ENCODE measurements at regions not wholly inside any gene's neighbourhood (a gene's known extent, or its start where the extent isn't known, plus 50 kb on each side); places are given as distances from the start of the nearest gene placed in this dataset.

DNA sequence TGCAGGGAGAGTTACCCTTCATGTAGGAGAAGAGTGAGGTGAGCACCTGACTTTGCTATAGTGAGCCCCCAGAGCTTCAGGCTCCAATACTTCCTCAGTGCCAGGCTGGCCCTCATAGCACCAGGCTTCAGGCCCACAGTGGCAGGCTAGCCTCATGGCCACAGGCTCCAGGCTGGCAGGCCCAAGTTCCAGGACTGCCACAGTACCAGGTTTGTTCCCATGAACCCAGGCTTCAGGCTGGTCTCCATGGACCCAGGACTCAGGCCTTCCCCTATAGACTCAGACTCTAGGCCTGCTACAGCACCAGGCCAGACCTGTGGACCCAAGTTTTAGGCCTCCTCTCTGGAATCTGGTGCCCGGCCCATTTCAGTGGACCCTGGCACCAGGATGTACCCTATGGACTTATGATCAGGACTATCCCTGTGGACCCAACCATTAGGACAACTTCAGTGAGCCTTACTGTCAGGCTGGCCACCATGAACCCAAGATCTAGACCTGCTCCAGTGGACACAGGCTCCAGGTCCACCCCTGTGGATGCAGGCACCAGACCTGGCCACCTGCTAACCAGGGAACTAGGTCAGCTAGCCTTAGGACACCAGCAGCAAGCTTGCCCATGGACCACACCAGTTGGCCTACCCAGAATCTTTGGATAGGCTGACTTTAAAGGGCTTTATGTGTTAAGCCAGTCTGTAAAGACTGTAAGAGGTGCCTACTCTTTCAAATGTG lies 658.2 kb downstream of the KLHL13 start:
- Histone ChIP-seq H3K27ac (no peak overlapping the region), H3K4me1 (no peaks in the 10 kb centered on the region), H3K27me3 (no peaks in the 10 kb centered on the region), H3K9me3 (peaks cover 0 to 10% of the 10 kb centered on the region in 2 donors), H3K36me3 (no peaks in the 10 kb centered on the region), H3K4me3 (no peak overlapping the region)
- DNase-seq: no peak
- TF ChIP-seq, protein P1, sequence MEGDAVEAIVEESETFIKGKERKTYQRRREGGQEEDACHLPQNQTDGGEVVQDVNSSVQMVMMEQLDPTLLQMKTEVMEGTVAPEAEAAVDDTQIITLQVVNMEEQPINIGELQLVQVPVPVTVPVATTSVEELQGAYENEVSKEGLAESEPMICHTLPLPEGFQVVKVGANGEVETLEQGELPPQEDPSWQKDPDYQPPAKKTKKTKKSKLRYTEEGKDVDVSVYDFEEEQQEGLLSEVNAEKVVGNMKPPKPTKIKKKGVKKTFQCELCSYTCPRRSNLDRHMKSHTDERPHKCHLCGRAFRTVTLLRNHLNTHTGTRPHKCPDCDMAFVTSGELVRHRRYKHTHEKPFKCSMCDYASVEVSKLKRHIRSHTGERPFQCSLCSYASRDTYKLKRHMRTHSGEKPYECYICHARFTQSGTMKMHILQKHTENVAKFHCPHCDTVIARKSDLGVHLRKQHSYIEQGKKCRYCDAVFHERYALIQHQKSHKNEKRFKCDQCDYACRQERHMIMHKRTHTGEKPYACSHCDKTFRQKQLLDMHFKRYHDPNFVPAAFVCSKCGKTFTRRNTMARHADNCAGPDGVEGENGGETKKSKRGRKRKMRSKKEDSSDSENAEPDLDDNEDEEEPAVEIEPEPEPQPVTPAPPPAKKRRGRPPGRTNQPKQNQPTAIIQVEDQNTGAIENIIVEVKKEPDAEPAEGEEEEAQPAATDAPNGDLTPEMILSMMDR (IDR thresholded peaks at IDR 0.05): no peak
- no peak for TF ChIP-seq POLR2A (IDR thresholded peaks at IDR 0.05)
- intact Hi-C loops (cut with DNase I; ENCODE audit: low total_unique reads): no loop called here

DNA sequence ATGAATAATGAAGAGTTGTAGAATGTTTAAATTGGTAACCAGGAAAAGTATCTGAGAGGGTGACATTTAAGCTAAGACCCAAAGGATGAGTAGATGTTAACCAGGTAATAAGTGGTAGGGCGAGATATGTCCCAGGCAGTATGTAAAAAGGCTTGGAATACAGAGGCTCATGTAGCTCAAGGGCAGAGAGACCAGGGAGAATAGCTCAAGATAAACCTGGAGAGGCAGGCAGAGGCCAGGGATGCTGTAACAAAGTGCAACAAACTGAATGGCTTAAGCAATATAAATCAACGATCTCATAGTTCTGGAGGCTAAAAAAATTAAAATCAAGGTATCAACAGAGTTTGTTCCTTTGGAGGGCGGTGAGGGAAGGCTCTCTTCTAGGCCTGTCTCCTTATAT lies 660.8 kb downstream of the KLHL13 start:
- no peak for DNase-seq
- no peaks in the 10 kb centered on the region for H3K36me3 ChIP-seq
- no peaks in the 10 kb centered on the region for H3K4me1 ChIP-seq
- no peak for TF ChIP-seq POLR2A (IDR thresholded peaks at IDR 0.05)
- TF ChIP-seq, protein P1 (IDR thresholded peaks at IDR 0.05): no peak
- H3K9me3 ChIP-seq: no peaks in the 10 kb centered on the region
- no peak overlapping the region for H3K4me3 ChIP-seq
- intact Hi-C loops (cut with DNase I; ENCODE audit: low total_unique reads): no loop called here
- no peaks in the 10 kb centered on the region for H3K27me3 ChIP-seq
- H3K27ac ChIP-seq: no peak overlapping the region

DNA sequence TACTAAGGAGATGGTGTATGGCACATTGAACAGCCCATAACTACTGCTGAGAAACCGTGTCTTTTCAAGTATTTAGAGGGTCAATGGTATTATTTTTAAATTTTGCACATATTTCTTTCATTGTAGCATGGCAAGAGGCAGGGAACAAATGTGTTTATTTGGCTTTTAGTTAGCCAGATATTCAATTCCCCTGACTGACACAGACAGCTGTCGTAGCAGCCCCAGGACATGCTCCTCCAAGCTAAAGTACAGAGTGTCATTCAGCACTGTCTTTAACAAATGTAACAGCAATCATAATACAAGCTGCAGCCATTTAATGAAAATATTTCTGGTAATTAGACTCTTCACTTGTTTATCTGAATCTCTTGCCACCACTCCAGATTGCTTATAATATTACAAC lies 687.1 kb downstream of the KLHL13 start:
- Histone ChIP-seq H3K9me3 (no peaks in the 10 kb centered on the region), H3K27ac (no peak overlapping the region), H3K27me3 (no peaks in the 10 kb centered on the region), H3K36me3 (no peaks in the 10 kb centered on the region), H3K4me1 (no peaks in the 10 kb centered on the region), H3K4me3 (no peak overlapping the region)
- DNase-seq: no peak
- TF ChIP-seq, protein P1 (IDR thresholded peaks at IDR 0.05): no peak
- TF ChIP-seq POLR2A (IDR thresholded peaks at IDR 0.05): no peak
- intact Hi-C loops (cut with DNase I; ENCODE audit: low total_unique reads): no loop called here

DNA sequence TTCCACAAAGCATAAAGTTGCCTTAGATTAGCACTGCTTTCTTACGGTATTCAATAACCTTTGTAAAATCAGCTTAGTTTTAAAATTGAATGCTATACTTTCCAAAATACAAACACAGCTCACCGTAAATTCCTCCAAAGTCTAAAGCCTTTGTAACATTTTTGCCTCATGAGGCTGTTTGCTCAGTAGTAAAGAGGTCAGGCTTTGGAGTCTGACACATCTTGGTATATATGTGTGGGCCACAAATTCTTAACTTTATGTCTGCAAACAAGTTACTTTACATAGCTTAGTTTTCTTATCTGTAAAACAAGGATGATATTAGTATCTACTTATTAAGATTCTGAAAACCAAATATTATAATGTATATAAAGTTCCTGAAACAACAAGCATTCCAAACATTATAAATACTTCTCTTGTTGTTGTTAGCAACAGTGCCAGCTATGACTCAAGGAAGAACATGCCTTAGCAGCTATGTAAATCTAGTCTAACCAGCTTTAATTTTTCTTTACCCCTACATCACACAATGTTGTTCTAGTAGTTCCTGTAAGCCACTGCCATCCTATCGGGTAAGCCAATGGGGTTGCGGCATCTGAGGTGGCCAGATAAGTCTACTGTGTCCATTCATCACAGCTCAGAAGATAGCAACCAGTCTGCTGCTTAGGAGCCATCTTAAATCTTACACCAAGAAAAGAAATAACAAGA lies 709.0 kb downstream of the KLHL13 start:
- intact Hi-C loops (cut with DNase I; ENCODE audit: low total_unique reads): no loop called here

DNA sequence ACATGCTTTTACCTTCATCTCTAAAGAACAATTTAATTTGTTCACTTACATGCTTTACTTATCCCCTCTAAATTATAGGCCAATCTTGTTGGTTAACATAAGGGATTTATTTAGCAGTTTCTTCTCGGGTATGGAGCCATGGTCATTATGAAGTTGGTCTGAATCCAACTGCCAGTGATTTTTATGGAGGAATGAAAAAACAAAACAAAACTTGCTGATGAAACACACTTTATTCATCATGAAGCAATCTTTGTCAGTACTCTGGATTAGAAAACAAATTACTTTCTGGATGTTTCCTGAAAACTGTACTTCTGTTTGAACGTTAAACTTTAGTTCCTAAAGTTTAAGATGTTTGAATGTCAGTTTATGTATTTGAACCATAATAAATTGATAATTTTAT lies 715.8 kb downstream of the KLHL13 start:
- no peak overlapping the region for H3K4me3 ChIP-seq
- no peaks in the 10 kb centered on the region for H3K9me3 ChIP-seq
- intact Hi-C loops (cut with DNase I; ENCODE audit: low total_unique reads): no loop called here
- peaks cover 0 to 9% of the 10 kb centered on the region in 2 donors for H3K27me3 ChIP-seq
- H3K36me3 ChIP-seq: no peaks in the 10 kb centered on the region
- DNase-seq: no peak
- no peak overlapping the region for H3K27ac ChIP-seq
- no peaks in the 10 kb centered on the region for H3K4me1 ChIP-seq
- no peak for TF ChIP-seq POLR2A (IDR thresholded peaks at IDR 0.05)
- TF ChIP-seq, protein P1 (IDR thresholded peaks at IDR 0.05): no peak

More for the DNA sequence above, 709.0 kb downstream of the KLHL13 start:
- Histone ChIP-seq H3K27me3 (peaks cover 0 to 9% of the 10 kb centered on the region in 2 donors), H3K4me3 (no peak overlapping the region), H3K9me3 (no peaks in the 10 kb centered on the region), H3K27ac (no peak overlapping the region), H3K4me1 (no peaks in the 10 kb centered on the region), H3K36me3 (no peaks in the 10 kb centered on the region)
- DNase-seq: no peak
- TF ChIP-seq POLR2A (IDR thresholded peaks at IDR 0.05): no peak

All from uterus (tissue), 3 donors.